GM04504 (cell line): ENCODE measurements at regions not wholly inside any gene's neighbourhood (a gene's known extent, or its start where the extent isn't known, plus 50 kb on each side); places are given as distances from the start of the nearest gene placed in this dataset.
"Not testable (repeated sequence)": the region's sequence is repeated elsewhere in the genome, so short reads cannot be mapped to it uniquely, and the experiment has no call there.

Source experiments
- DNase-seq: peaks from one replicate; pipeline ENCODE4 v3.0.0-alpha.2; 2012; ENCODE audit warnings: low read depth

GRCh38 chr6:114638341-114638740 is 295.5 kb upstream of the HS3ST5 start:
- no peak for DNase-seq

- no peak for DNase-seq
Observed at GRCh38 chr6:114634016-114634415, 291.2 kb upstream of the HS3ST5 start.

- DNase-seq, result not testable (repeated sequence)
Observed at GRCh38 chr6:114626226-114626625, 283.4 kb upstream of the HS3ST5 start.

- no peak for DNase-seq
Observed at GRCh38 chr6:114619621-114620200, 276.9 kb upstream of the HS3ST5 start.

GRCh38 chr6:114611696-114612095 is 268.9 kb upstream of the HS3ST5 start:
- DNase-seq, result no peak

- no peak for DNase-seq
Observed at GRCh38 chr6:114608091-114608490, 265.3 kb upstream of the HS3ST5 start.

GRCh38 chr6:114605656-114606055 is 262.8 kb upstream of the HS3ST5 start:
- no peak for DNase-seq

- no peak for DNase-seq
Observed at GRCh38 chr6:114600381-114600780, 257.6 kb upstream of the HS3ST5 start.

GRCh38 chr6:114595591-114595990 is 252.8 kb upstream of the HS3ST5 start:
- no peak for DNase-seq

- DNase-seq, result no peak
Observed at GRCh38 chr6:114595186-114595585, 252.4 kb upstream of the HS3ST5 start.

GRCh38 chr6:114592506-114592905 is 249.7 kb upstream of the HS3ST5 start:
- no peak for DNase-seq

GRCh38 chr6:114588726-114589125 is 245.9 kb upstream of the HS3ST5 start:
- no peak for DNase-seq

GRCh38 chr6:114586298-114586697 is 243.5 kb upstream of the HS3ST5 start:
- DNase-seq, result no peak

- DNase-seq, result no peak
Observed at GRCh38 chr6:114581293-114581692, 238.5 kb upstream of the HS3ST5 start.

GRCh38 chr6:114580882-114581281 is 238.1 kb upstream of the HS3ST5 start:
- DNase-seq, result no peak

GRCh38 chr6:114579486-114579885 is 236.7 kb upstream of the HS3ST5 start:
- DNase-seq, result no peak

GRCh38 chr6:114577109-114577508 is 234.3 kb upstream of the HS3ST5 start:
- no peak for DNase-seq

- DNase-seq, result no peak
Observed at GRCh38 chr6:114576330-114576729, 233.5 kb upstream of the HS3ST5 start.

- DNase-seq, result no peak
Observed at GRCh38 chr6:114569669-114570068, 226.8 kb upstream of the HS3ST5 start.

- no peak for DNase-seq
Observed at GRCh38 chr6:114564302-114564933, 221.6 kb upstream of the HS3ST5 start.

- no peak for DNase-seq
Observed at GRCh38 chr6:114559419-114559818, 216.6 kb upstream of the HS3ST5 start.

GRCh38 chr6:114558153-114558552 is 215.3 kb upstream of the HS3ST5 start:
- DNase-seq, result no peak

GRCh38 chr6:114556846-114557488 is 214.1 kb upstream of the HS3ST5 start:
- DNase-seq, result no peak

GRCh38 chr6:114550316-114550715 is 207.5 kb upstream of the HS3ST5 start:
- DNase-seq, result no peak
